Stomach (tissue), 4 donors: ENCODE measurements at regions not wholly inside any gene's neighbourhood (a gene's known extent, or its start where the extent isn't known, plus 50 kb on each side); places are given as distances from the start of the nearest gene placed in this dataset.

Source experiments
- EP300 ChIP-seq: sonication (generic); formaldehyde crosslinking; IDR thresholded peaks from one replicate; pipeline ENCODE4 v1.6.1; 2017; ENCODE audit warnings: antibody characterized with exemption
- POLR2AphosphoS5 ChIP-seq, 3 donors: sonication (generic); formaldehyde crosslinking; IDR thresholded peaks; one replicate each; pipeline ENCODE4 v1.6.1; 2016; ENCODE audit warnings: antibody characterized with exemption in 3 of 3

GRCh38 chr13:106243011-106243565, 292.4 kb downstream of the EFNB2 start:
- TF ChIP-seq POLR2AphosphoS5 (IDR thresholded peaks at IDR 0.05), result no peak
- no peak for TF ChIP-seq EP300
